Kidney glomerular epithelial cell (primary cell): ENCODE measurements at regions not wholly inside any gene's neighbourhood (a gene's known extent, or its start where the extent isn't known, plus 50 kb on each side); places are given as distances from the start of the nearest gene placed in this dataset.
"Not testable (repeated sequence)": the region's sequence is repeated elsewhere in the genome, so short reads cannot be mapped to it uniquely, and the experiment has no call there.

ENCODE experiments used
- DNase-seq: peaks from one replicate; lab custom pipeline; 2025; lab: John Stamatoyannopoulos, UW

DNA sequence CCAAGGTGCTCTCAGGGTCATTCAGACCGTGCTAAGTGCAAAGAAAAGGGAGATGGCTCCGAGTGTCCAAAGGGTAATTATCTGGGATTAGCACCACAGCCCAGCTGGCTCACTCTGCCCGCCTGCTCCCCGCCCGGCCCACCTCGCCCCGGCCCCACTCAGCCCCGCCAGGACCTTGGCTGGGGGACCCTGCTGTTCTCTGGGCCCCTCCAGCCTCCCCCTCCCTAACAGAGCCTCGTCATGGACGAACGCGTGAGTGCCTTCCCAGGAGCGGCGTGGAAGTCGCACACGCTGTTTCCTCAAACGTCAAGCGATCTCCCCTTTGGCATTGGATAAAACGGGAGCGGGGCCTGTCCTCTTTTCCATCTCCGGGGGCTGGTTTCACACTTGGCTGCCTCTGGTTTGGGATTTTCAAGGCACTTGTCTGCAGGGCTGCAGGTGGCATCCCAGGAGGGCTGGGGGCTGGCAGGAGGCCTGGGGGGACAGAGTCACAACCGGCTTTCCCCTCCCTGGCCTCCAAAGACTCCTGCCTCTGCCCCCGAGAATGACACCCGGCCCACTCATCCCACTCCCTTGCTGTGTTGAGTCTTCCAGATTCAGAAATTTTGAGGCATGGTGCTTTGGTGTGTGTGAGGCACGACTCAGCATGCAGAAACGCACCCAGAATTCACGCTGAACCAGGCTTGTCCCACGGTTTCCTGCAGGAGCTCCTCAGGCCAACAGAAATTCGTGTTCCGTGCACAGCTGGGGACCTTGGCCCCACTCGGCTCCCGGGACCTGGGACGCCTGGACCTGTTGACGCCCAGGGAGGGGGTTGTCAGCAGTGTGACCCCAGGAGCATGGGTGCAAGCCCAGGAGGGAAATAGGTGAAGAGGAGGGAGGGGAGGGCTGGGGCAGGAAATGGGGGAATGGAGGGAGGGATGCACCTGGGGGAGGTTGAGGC, 110.0 kb downstream of the PDGFA start:
- no peak for DNase-seq

DNA sequence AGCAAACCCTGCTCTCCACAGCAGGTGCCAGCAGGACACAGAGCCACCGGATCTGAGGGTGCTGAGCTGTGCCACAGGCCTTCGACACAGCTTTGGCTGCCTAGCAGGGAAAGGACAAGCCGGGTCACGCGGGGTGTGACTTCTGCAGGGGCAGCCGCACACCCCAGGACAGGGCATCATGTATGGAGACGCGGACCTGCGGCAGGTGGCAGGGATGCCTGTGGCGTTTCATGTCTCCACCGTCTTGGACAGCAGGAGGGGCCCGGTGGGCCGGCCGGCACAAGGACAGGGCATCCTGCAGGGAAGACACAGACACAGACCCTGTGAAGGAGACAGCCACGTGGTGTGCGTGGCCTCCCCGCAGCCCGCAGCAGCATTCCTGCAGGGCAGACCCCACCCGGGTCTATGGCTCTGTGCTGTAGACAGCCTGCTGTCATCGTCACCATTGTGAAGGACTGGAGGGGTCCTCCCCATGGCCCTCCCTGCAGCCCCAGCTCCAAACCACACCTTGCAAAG, 109.2 kb downstream of the PDGFA start:
- no peak for DNase-seq

DNA sequence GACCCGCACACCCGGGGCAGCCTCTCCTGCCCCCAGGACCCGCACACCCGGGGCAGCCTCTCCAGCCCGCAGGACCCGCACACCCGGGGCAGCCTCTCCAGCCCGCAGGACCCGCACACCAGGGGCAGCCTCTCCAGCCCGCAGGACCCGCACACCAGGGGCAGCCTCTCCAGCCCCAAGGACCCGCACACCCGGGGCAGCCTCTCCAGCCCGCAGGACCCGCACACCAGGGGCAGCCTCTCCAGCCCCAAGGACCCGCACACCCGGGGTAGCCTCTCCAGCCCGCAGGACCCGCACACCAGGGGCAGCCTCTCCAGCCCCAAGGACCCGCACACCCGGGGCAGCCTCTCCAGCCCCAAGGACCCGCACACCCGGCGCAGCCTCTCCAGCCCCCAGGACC, 108.5 kb downstream of the PDGFA start:
- DNase-seq, result not testable (repeated sequence)

DNA sequence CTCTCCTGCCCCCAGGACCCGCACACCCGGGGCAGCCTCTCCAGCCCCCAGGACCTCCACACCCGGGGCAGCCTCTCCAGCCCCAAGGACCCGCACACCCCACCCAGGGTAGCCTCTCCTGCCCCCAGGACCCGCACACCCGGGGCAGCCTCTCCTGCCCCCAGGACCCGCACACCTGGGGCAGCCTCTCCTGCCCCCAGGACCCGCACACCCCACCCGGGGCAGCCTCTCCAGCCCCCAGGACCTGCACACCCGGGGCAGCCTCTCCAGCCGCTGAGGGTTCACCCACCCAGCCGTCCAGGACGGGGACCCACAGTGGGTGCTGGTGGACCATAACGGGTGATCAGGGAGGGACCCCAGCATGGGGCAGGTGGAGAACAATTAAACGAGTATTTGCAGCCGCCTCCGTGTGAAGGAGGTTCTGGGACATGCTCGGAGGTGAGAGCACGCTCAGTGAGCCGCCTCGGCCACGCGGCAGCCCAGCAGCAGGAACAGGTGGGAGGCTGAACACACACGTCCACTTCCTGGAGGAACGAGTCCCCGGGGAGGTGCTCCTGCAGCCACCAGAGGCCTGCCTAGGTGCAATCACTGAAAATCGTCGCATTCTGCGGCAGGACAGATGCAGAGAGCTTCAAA, 107.9 kb downstream of the PDGFA start:
- no peak for DNase-seq

DNA sequence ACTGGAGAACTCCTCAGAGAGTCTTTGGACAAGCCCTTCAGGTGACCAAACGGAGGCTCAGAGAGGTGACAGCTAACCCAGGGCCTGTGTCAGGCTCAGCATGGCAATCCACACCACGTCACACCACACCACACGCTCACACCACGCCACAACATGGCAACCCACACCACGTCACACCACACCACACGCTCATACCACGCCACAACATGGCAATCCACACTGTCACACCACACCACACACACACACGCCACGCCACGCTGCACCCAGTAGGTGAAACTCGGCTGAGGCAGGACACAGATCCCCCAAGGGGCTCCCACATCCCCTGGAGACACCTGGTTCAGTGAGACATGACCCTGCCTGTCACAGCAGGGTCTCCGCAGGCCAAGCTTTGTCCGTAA, 107.3 kb downstream of the PDGFA start:
- DNase-seq, result no peak

DNA sequence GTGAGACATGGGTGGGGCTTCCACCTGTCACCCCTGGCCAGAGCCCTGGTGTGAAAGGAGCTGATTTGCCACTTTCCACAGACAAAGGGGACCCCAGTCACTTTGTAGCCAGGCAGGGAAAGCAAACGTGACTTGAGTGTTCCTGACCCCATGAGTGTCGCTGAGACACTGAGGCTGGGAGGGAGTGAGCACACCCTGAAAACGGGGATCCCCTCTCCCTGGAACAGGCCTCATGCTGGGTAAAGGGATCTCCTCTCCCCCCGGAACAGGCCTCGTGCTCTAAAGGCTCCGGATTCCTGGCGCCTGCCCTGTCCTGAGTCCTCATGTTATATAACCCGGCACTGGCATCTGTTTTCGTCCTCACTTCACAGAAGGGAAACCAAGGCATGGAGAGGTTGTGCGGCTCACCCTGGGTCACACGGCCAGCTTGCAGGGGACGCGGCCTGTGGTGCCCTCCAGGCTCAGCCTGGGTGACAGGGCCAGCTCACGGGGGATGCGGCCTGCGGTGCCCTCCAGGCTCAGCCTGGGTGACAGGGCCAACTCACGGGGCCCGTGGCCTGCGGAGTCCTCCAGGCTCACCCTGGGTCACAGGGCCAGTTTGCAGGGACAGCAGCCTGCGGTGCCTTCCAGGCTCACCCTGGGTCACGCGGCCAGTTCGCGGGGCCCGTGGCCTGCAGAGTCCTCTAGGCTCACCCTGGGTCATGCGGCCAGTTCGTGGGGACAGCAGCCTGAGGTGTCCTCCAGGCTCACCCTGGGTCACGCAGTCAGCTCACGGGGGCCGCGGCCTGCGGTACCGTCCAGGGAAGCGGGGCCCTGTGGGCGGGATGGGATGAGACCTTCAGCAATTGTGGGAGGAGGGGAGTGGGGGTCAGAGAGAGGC, 104.7 kb downstream of the PDGFA start:
- no peak for DNase-seq

DNA sequence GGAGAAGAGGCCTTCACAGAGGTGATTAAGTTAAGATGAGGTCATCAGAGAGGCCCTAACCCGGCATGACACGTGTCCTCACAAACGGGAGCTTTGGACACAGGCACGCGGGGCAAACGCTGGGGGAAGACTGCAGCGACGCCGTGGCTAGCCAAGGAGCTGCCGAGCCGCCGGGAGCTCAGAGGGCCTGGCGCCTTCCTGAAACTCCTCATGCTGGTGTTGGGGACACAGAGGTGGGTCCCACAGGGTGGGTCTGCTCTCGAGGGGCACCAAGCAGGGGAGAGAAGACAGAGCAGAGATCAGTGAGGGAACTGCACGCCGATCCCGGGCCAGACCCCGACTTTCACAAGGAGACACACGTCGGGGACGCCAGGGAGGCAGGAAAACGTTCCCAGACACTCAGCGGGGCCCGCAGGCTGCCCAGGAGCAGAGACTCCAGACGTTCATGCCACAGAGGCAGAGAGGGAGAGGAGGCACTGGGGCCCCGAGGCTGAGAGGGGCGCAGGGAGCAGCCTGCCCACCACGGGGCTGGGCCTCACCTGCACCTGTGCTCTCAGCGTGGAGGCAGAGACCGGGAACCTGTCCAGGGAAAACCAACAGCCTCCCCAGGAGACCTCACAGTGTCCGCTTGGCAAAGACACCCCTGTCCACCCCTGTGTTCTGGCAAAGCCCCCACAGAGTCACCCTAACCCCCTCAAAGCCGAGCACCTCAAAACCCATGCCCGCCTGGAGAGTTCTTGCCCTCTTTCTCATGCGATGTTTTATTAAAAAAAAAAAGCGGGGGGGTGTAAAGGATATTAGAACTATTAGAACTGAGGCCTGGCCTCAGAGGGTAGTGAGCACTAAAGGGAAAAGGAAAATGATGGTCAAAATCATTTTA, 103.8 kb downstream of the PDGFA start:
- no peak for DNase-seq

DNA sequence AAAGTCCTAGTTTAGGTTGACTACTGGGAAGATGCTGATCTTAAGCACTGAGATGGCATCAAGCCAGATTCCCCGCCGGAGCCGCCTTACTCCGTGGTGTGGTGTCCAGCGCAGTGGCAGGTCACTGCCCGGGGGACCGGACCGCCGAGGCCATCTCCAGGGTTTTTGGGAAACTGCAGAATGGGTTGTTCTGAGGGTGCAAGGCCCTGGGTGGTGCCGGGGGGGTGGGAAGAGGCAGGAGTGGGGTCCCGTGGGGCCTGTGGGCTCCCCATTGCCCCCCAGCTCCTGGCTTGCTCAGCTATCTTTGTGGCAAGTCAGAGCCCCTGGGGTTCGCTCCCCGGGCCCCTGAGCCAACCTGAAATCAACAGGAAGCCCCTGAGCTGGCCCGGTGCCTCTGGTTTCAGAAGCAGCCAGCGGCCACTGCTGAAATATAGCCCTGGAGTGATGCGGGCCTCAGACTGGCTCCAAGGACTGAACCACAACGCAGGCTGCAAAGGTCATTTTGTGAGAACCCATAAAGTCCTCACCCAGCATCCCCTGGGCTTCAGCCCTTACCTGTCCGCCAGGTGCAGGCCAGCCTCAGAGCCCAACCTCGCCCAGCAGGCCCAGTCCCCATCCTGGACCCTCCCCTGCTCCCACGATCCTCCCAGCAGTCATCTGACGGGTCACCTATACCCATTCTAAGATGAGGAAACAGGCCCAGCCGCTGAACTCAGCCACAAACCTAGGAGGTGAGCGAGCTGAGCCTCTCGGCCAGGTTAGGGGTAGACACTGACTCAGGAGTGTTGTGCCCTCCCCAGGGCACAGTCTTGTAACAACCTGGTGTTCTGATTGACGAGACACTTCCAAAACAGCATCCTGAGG, 102.7 kb downstream of the PDGFA start:
- DNase-seq, result no peak

DNA sequence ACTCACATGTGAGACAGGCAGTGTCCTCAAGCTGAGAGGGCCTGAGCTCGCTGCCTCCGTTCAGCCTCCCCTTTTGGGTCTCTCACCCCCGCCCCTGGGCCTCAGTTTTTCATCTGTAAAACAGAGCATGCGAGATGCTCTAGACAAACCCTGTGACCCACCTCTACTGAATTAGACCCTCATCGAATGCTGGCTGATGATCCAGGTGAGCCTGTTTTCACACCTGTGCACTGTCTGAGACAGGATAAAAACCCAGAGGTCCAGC, 102.1 kb downstream of the PDGFA start:
- no peak for DNase-seq

DNA sequence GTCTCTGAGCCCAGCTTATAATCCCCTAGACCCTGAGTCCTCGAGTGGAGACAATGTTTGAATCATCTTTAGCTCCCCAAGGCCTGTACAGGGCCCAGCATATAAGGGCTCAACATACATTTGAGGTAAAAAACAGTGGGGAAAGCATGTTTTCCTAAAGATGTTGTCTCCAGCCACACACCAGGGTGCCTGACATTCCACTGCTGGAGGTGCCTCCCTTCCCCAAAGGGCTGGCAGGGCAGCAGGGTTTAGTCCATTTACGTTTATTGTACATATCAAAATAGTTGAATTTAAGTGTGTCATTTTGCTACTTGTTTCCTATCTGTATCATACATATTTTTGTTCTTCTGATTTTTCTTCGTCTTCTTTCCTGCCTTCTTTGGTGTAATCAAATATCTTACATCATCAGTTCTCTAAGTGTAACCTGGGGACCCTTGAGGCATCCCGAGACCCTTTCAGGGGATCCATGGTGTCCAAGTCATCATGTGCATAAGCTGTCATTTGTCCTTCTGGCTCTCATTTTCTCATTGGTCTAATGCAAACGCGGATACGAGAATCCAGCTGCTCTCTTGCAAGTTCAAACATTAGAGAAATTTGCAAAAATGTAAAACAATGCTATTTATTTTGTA, 101.6 kb downstream of the PDGFA start:
- DNase-seq, result no peak

DNA sequence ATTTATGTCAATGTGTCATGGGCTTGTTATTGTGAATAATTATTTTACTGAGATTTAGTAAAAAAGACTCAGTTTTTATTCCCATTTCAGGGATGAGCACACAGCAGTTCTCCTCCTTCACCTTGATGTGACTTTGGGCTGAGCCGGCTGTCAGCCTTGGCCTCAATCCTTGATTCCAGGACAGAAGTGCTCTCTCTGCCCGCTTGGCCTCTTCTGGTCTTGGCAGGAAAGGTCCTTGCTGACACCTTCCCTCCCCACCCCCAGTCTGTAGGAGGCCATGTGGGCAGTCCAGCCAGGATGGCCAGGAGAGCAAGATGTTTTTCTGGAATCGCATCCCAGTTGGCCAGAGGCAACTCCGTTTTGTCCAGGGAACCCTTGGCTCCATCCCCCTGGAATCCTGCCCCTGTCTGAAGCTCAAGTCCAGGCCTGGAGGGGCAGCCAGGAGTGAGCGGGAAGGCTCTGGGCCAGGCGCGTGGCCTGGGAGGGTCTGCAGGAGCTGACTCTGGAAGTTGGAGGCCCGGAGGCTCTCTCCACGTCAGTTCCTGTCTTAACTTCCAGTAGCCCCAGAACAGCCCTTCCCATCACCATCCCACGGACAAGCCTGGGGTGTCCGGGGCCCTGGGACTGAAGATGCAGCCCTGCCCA, 100.9 kb downstream of the PDGFA start:
- DNase-seq, result no peak

DNA sequence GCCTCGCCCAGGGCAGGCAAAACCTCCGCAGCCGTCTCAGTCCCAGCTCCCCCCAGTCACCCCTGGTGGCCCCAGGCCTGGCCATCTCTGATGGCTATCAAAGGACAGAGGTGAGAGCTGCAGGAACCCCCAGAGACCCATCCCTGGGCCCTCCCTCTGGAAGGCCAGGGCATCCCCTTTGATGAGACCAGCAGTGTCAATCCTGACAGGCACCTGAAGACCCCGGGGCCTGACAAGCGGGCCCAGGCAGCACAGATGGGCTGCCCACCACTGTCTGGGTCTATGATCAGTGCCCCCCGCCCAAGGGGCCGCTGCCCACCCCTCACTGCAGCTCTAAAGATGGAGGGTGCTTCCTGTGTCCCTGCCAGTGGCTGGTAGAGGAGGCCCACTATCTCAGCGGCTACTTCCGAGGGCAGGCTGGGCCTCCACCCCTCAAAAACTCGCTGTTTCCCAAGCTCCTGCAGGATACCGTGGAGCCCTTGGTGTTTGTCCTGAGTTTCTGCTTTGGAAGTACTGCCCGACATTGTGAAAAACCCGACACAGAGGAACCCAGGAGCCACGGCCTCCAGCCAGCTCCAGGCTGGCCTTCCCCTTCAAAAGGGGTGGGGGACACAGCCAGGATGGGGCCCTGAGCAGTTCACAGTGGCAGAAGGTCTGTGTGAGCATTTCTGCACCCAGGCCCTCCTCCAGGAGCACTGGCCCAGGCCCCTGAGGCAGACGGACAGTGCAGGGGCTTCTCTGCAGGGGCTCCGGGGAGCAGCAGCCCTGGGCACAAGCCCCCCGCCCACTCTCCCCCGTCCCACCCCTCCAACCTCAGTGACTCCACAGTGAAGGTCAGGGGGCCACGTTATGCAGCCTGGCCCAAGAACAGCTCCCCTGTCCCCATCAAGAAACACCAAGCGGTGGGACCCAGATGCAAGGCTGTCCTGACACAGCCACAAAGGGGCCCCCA, 99.2 kb downstream of the PDGFA start:
- no peak for DNase-seq

DNA sequence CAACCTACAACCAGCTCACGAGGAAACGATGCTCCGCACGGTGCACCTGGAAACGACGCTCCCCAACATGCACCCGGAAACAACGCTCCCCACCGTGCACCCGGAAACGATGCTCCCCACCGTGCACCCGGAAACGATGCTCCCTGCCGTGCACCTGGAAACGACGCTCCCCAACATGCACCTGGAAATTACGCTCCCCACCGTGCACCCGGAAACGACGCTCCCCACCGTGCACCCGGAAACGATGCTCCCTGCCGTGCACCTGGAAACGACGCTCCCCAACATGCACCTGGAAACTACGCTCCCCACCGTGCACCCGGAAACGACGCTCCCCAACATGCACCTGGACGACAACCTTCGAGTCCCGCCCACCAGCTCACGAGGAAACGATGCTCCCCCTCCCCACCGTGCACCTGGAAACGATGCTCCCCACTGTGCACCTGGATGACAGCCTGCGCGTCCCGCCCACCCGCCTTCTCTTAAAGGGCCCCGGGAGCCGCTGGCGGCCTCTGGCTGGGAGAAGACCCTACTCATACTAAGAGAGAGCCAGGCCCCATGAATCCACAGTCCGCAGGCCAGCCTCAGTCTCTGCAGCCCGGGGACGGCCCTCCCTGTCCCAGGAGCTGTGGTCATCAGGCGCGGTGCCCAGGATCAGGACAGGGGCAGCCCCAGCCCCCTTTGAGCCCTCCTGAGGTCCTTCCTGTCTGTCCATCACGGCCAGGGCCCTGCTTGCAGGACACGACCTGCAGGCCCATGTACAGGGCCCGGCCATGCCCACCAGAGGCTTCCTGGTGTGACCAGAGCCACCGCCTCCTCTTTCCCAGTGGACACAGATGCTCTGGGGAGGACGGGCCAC, 98.3 kb downstream of the PDGFA start:
- DNase-seq, result no peak

DNA sequence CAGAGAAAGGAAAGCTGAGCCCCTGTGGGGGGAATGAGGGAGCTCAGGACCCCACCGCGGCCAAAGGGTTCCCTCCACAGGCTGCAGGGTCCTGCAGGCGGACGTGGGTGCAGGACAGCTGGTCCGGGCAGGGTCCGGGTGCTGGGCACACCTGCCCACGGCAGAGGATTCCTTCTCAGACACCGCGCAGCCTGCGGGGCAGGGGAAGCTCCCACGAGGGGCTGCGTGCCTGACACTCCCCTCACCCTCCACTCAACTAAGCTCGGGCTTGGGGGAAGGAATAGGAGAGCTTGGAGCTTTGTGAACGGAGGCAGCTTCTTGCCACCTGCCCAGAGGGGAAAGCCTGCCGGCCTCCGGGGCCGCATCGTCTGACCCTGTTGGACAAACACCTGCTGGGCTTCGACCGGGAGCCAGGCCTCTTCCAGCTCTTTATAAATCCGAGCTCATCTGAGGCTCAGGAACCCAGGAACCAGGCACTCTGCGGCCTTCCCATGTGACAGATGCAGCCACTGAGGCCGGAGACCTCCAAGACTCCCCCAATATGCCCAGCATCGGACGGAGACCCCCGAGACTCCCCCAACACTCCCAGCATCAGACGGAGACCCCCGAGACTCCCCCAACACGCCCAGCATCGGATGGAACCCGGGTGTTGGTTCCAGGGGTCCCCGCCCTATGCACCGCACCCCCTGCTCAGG, 97.3 kb downstream of the PDGFA start:
- no peak for DNase-seq

DNA sequence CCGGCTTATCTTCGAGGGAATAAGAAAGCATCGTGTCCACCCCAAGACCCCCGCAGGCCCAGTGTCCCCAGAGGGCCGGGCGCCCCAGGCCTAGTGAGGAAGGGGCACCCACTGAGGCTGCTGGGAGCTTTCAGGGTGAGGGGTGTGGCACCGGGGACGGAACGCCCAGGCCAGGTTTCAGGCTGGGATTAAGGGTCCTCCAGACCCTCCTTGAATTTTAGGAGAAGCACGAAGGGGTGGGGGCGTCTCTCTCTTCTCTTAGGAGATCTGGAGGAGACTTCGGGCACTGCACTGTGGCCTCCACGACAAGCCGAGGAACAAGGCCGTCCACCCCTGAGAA, 96.8 kb downstream of the PDGFA start:
- DNase-seq, result no peak

DNA sequence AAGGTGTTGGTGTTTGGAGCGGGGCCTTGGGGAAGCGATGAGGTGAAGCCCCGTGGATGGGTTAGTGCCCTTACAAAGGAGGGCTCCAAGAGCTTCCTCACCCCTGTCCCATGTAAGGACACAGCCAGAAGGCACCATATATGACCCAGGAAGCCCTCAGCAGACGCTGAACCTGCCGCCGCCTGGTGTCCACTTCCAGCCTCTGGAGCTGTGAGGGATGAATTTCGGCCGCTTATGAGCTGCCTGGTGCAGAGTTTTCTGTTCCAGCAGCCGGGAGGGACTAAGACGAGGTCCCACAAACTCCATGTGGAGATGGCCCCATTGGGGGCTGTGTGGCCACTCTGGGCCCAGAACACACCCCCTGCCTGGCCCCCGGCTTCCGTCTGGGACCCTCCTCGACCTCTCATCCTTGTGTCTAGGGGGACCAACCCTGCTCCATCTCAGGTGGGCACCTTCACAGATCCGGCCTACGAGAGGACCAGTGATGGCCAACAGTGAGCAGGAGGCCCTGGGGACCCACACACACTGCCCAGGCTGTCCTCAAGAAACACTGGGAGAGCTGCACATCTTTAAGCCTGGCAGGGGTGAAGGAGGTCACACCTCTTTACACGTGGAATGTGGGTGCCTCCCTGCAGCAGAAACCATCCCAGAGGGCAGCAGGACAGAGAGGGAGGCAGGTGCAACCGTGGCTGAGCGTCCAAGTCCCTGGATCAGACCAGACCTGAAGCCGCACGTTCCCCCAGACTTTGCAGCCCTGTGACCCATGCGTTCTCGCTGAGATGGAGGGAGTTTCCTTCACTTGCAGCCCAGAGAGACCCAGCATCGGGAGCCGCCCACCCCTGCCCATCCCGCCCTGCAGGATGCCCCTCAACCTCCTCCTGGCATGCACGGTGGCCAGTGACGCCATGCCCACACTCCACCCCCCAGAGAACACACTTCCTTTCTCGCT, 96.1 kb downstream of the PDGFA start:
- no peak for DNase-seq
